SK-N-MC (cell line): ENCODE measurements at regions not wholly inside any gene's neighbourhood (a gene's known extent, or its start where the extent isn't known, plus 50 kb on each side); places are given as distances from the start of the nearest gene placed in this dataset.
"Not testable (repeated sequence)": the region's sequence is repeated elsewhere in the genome, so short reads cannot be mapped to it uniquely, and the experiment has no call there.

Experiments
- EZH2 ChIP-seq: fragments of 200-600 bp; sonication (generic); IDR thresholded peaks from one replicate; pipeline ENCODE4 v1.6.1; 2017; ENCODE audit warnings: antibody characterized with exemption
- POLR2AphosphoS5 ChIP-seq: IDR thresholded peaks from 2 replicates; pipeline ENCODE4 v1.6.1; 2012; ENCODE audit warnings: mild to moderate bottlenecking, low read depth, low read length, borderline replicate concordance

- TF ChIP-seq POLR2AphosphoS5, EZH2: not testable (repeated sequence)
Observed at GRCh38 chr2:91500978-91501310, 2809.5 kb downstream of the RPIA start.
